Effector memory CD4-positive, alpha-beta T cell (primary cell): ENCODE measurements at regions not wholly inside any gene's neighbourhood (a gene's known extent, or its start where the extent isn't known, plus 50 kb on each side); places are given as distances from the start of the nearest gene placed in this dataset.

ENCODE experiments used
- DNase-seq, 3 donors: peaks; one replicate each; pipeline ENCODE4 v3.0.0-alpha.2; 2020
- H3K27ac ChIP-seq: 2 replicates; pipeline ENCODE4 v1.7.0; 2013; ENCODE audit warnings: mild to moderate bottlenecking, low read length, moderate library complexity; ENCODE audit not compliant: insufficient read depth, poor library complexity, severe bottlenecking
- H3K27me3 ChIP-seq: replicated peaks from 2 replicates; pipeline ENCODE4 v1.7.0; 2013; ENCODE audit warnings: mild to moderate bottlenecking, low read length; ENCODE audit not compliant: insufficient read depth, control insufficient read depth, poor library complexity, severe bottlenecking
- H3K36me3 ChIP-seq: 2 replicates; pipeline ENCODE4 v1.7.0; 2013; ENCODE audit warnings: mild to moderate bottlenecking, low read length, moderate library complexity; ENCODE audit not compliant: control insufficient read depth, insufficient read depth
- H3K4me1 ChIP-seq: 2 replicates; pipeline ENCODE4 v1.7.0; 2013; ENCODE audit warnings: low read length, mild to moderate bottlenecking; ENCODE audit not compliant: control insufficient read depth, insufficient read depth, poor library complexity, severe bottlenecking
- H3K4me3 ChIP-seq: 2 replicates; pipeline ENCODE4 v1.7.0; 2013; ENCODE audit warnings: low read length, low read depth, mild to moderate bottlenecking; ENCODE audit not compliant: insufficient read depth, poor library complexity, severe bottlenecking
- H3K9me3 ChIP-seq: 2 replicates; pipeline ENCODE4 v1.7.0; 2013; ENCODE audit warnings: mild to moderate bottlenecking, low read length, moderate library complexity; ENCODE audit not compliant: control insufficient read depth

DNA sequence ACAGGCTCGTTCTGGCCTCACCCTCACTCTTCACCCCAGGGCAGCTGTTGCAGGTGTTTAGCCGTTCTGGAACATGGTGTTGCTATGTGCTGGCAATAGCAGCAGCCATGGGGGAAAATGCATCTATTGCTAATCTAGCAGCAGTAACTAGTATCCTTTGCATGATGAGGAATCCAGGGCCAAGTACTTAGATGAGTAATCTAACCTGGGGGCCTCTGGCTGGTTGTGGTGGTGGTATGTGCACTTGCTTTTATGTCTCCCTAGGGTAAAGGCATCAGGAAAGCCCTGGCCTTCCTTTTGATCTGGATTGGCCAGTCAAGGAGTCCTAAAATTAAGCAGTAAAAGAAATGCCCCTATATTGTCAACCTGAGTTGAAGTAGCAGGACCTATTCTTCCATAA is 594.5 kb upstream of the MAP3K7 start:
- Histone ChIP-seq H3K27ac (no peak overlapping the region), H3K36me3 (no peaks in the 10 kb centered on the region), H3K9me3 (no peaks in the 10 kb centered on the region), H3K4me1 (no peaks in the 10 kb centered on the region), H3K27me3 (no peaks in the 10 kb centered on the region), H3K4me3 (no peak overlapping the region)
- no peak for DNase-seq

DNA sequence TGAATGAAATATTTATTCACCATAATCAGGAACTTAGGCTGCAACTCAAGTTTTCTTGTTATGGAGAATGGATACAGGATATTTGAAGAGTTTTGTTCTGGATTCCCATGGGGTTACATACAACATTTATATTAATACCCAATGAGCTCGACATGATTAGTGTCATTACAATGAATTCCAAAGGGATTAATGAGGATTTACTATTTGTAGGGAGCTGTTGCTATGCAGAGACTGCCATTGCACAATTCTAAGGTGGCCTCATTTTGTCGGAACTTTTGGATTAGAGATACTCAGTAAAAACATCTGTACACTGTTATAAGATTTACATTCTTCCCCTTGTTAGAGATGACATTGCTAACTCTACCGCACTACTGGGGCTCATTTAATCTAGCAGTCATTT is 586.8 kb upstream of the MAP3K7 start:
- Histone ChIP-seq H3K27me3 (no peaks in the 10 kb centered on the region), H3K27ac (no peak overlapping the region), H3K36me3 (no peaks in the 10 kb centered on the region), H3K9me3 (no peaks in the 10 kb centered on the region), H3K4me3 (no peak overlapping the region), H3K4me1 (no peaks in the 10 kb centered on the region)
- no peak for DNase-seq

DNA sequence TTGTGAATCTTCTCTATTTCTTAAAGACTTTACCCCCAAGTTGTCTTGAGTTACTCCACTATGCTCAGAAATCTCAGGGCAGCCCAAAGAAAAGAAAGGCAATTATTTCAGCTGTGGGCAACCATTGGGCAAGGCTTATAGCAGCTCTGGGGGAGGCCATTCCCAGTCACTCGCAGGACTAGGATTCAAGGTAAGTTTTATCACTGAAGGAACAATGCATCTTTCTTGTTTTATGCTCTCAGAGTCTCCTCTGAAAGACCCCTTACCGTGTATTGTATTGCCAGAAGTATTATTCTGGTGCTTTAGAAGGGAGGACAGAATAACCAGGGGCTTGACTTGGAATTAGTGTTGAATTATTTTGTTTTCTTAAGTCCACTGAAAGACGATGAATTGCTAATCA is 586.3 kb upstream of the MAP3K7 start:
- Histone ChIP-seq H3K4me3 (no peak overlapping the region), H3K27ac (no peak overlapping the region), H3K27me3 (no peaks in the 10 kb centered on the region), H3K36me3 (no peaks in the 10 kb centered on the region), H3K4me1 (no peaks in the 10 kb centered on the region), H3K9me3 (no peaks in the 10 kb centered on the region)
- DNase-seq: no peak

DNA sequence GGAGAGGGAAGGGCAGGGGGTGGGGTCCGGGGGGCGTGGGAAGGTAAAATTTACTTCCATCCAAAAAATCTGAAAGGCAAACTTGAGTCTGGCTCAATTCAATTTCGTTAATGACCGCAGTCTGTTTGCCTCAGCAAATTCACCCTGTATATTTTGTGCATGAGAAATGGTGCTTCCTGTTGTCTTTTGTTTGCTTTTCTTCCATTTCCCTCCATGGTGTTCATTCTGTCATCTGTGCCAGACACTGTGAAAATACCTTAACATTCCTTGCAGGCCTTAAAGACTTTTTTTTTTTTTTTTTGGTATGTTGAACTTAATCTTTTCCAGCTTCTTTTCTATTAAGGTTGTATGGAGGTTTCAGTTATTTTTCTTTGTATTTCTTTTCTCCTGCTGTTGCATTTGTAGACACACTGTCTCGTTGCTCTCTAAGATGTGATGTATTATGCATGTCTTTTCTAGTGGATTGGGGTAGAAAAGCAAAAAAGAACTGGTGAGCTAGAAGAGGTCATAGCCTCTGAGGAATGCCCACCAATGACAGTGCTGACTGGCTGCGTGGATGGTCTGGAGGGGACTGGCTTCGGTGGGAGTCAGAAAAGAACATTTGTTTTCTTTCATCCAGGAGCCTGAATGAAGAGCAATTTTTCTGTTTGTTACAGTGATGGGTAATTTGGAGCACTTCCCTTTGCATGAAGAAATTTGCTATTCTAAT is 585.0 kb upstream of the MAP3K7 start:
- no peaks in the 10 kb centered on the region for H3K27me3 ChIP-seq
- H3K36me3 ChIP-seq: no peaks in the 10 kb centered on the region
- no peak overlapping the region for H3K4me3 ChIP-seq
- DNase-seq: no peak
- no peaks in the 10 kb centered on the region for H3K9me3 ChIP-seq
- H3K4me1 ChIP-seq: no peaks in the 10 kb centered on the region
- H3K27ac ChIP-seq: no peak overlapping the region

DNA sequence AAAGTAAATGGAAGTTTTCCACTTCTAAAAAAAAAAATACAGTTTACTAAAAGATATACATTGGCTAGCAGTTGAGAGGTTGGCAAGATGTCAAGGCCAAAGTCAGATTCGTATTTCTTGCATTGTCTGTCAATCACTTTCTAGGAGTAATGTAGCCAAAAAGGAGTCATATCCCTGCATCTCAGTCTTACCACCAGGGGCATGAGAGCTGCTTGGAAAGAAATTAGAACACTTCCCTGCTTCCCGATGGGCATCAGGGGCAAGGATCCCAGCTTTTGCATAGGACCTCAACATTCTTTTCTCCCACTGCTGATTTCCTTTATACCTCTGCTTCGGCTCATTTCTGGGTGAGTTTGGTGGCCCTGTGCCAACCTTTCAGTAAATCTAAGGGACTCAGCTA is 581.0 kb upstream of the MAP3K7 start:
- Histone ChIP-seq H3K36me3 (no peaks in the 10 kb centered on the region), H3K4me3 (no peak overlapping the region), H3K27me3 (no peaks in the 10 kb centered on the region), H3K9me3 (no peaks in the 10 kb centered on the region), H3K4me1 (no peaks in the 10 kb centered on the region), H3K27ac (no peak overlapping the region)
- no peak for DNase-seq

DNA sequence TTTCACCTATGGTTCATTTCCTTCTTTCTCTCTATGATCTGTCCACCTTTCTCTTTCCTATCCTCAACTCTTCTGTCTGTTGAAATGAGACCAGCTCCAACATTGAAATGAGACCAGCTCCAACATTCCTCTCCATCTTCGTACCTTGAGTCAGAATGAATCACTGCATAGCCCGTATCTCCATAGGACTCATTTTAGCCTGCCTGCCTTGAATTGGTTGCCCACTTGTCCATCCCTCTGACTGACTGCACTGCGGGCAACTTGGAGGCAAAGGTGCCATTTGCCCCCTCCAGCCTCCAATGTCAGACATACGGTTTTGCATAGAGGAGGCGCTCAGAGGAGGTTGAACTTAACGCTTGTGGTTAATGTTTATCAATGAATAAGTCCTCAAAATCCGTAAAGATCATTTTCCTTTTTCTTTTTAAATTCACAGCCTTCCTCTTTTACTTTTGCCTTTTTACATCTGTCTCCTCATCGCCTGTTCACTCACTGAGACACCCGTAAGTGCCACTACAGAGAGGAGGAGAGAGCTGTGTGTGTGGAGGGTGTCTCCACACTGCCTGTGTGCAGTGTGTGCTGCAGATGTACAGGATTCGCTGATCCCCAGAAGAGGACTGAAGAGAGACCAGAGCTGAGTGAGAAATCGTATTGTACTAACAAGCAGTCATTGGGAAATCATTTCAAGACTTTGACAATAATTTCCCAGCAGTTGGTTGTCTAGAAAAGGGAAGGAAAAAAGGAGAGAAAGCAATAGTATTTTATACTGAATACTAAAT is 579.6 kb upstream of the MAP3K7 start:
- Histone ChIP-seq H3K27me3 (no peaks in the 10 kb centered on the region), H3K27ac (no peak overlapping the region), H3K4me3 (no peak overlapping the region), H3K9me3 (no peaks in the 10 kb centered on the region), H3K4me1 (no peaks in the 10 kb centered on the region), H3K36me3 (no peaks in the 10 kb centered on the region)
- no peak for DNase-seq

DNA sequence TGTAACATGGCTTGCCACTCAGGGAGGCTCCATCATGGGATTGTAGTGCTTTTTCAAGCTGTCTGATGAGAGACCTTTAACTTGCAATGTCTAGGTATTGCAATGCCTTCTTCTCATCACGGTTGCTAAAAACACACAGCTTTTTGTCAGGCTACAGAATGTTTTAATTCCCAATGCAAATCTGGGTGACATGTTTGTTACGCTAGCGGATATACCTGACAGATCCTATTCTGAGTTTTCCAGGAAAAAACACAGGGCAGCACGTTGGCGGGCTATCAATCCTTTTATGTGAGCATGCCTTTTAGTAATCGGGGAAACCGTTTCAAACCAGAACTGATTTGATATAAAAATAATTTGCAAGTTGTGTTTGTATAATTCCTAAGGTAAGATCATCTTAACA is 577.2 kb upstream of the MAP3K7 start:
- no peaks in the 10 kb centered on the region for H3K4me1 ChIP-seq
- H3K36me3 ChIP-seq: no peaks in the 10 kb centered on the region
- DNase-seq: no peak
- H3K27ac ChIP-seq: no peak overlapping the region
- H3K9me3 ChIP-seq: no peaks in the 10 kb centered on the region
- H3K4me3 ChIP-seq: no peak overlapping the region
- no peaks in the 10 kb centered on the region for H3K27me3 ChIP-seq

DNA sequence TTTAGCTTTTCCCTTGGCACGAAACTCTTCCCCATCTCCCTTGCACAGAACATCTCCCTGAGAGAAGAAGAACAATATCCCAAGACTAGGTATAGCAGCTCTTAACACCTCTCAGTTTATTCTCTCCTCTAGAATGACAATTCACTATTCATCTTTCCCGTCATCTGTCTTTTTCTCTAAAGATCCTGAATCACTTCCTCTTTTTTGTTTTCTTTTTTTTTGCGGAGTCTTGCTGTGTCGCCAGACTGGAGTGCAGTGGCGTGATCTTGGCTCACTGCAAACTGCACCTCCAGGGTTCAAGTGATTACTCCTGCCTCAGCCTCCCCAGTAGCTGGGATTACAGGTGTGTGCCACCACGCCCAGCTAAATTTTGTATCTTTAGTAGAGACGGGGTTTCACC is 574.4 kb upstream of the MAP3K7 start:
- Histone ChIP-seq H3K27ac (no peak overlapping the region), H3K4me3 (no peak overlapping the region), H3K4me1 (no peaks in the 10 kb centered on the region), H3K9me3 (no peaks in the 10 kb centered on the region), H3K27me3 (no peaks in the 10 kb centered on the region), H3K36me3 (no peaks in the 10 kb centered on the region)
- DNase-seq: no peak

DNA sequence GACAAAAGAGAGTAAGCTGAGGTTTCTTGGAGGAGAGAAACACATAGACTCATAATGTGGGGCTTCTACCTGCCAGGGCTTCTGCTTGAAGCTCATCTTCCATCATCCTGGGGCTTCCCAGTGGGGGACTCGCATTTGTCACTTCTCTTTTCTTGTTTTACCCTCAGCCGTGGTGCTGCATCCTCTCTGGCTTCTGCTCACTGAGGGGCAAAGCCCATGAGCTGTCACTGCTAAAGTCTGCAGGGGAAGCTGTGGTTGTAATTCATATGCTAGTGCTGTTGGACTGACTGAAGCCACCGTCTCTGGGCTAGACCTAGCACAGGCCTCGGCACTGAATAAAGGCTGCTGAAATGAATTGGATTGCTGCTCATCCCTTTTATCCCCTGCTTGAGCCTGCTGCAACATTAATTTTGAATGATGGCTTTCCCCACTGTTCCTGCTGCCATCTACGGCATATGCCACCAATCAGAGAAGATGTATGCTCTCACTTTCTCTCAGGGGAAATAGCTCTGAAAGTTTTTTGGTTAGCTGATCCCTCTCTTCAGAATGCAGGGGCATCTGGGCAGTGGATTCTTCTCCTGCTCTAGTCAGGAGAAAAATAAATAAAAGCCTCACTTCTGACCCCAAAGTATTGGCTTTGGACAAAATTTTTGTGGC is 568.4 kb upstream of the MAP3K7 start:
- no peak for DNase-seq
- Histone ChIP-seq H3K9me3 (no peaks in the 10 kb centered on the region), H3K36me3 (no peaks in the 10 kb centered on the region), H3K27me3 (no peaks in the 10 kb centered on the region), H3K4me3 (no peak overlapping the region), H3K4me1 (no peaks in the 10 kb centered on the region), H3K27ac (no peak overlapping the region)

DNA sequence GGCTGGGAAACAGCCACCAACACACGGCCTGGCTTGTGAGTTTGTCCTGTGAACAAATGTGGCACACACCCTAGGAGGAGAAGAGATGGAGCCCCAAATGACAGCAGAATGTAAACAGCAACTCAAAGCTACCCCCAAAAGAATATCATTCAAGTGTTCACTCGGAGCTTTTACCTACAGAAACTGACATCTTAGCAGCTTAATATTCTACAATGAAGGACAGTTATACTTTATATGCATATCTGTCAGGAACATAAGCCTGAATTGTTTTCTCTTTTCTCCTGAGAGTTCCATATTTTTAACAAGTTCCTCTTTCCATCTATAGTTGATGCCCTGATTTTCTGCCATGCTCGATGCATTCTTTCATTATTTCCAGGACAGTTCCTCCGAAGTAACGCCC is 566.0 kb upstream of the MAP3K7 start:
- H3K4me1 ChIP-seq: no peaks in the 10 kb centered on the region
- no peaks in the 10 kb centered on the region for H3K36me3 ChIP-seq
- H3K9me3 ChIP-seq: no peaks in the 10 kb centered on the region
- no peaks in the 10 kb centered on the region for H3K27me3 ChIP-seq
- no peak overlapping the region for H3K4me3 ChIP-seq
- no peak overlapping the region for H3K27ac ChIP-seq
- no peak for DNase-seq
